ENCODE measurements at regions not wholly inside any gene's neighbourhood (a gene's known extent, or its start where the extent isn't known, plus 50 kb on each side); places are given as distances from the start of the nearest gene placed in this dataset.
"Not testable (repeated sequence)": the region's sequence is repeated elsewhere in the genome, so short reads cannot be mapped to it uniquely, and the experiment has no call there.

DNA sequence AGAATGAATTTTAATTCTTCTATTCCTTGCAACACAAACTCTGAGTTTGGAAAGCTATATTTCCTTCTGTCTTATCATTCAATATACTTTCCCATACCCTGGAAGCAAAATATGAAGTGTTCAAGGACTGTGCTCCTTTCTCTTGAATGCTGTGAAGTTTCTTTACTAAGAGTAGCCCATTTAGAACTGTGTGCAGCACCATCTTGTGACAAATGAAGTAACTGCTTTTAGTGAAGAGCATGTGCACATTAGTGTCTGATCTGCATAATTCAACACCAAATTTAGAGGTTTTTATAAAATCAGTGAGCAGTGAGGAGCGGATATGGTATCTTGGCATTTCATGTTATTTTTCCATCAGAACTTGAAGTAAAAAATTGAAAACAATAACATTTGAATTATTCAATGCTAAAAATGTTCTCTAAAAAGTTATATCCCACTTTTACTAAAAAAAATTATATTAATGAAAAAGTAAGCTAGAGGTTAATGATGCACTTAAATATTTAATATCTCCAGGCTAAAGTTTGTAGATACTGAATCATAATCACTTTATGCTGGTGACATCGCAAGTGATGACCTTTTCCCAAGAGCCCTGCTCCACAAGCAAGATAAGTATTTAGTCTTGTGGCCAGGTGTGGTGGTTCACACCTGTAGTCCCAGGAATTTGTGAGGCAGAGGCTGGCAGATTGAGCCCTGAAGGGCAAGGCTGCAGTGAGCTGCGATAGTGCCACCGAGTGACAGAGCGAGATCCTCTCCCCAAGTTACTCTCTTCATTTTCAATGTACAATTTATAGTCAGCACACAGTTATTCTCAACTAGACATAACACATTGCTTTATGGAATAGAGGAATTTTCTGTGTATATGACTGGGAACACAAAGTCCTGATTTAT lies 108.8 kb upstream of the PCLO start:
- peak; percentile 43; the same call in 1 of the 2 replicates for TF ChIP-seq CTCF (conservative IDR thresholded peaks at IDR 0.05; ENCODE audit: low read depth, low read length)

GRCh38 chr7:83270407-83270806 lies 107.7 kb upstream of the PCLO start:
- Histone ChIP-seq H4K20me1 (ENCODE audit: insufficient read depth) (no peaks in the 10 kb centered on the region), H3K4me3 (IDR thresholded peaks at IDR 0.05; ENCODE audit: insufficient read depth, low read depth, low read length) (no peak overlapping the region), H3K9ac (no peak overlapping the region), H3K4me1 (ENCODE audit: low read depth, poor library complexity, severe bottlenecking) (no peaks in the 10 kb centered on the region), H3K36me3 (ENCODE audit: insufficient read depth) (no peaks in the 10 kb centered on the region), H3K4me2 (no peak overlapping the region), H3K27me3 (ENCODE audit: insufficient read depth, low read depth) (no peaks in the 10 kb centered on the region), H3K79me2 (ENCODE audit: insufficient read depth, low read depth) (no peaks in the 10 kb centered on the region), H3K27ac (no peak overlapping the region), H2AFZ (ENCODE audit: low read depth) (no peak overlapping the region)
- TF ChIP-seq CTCF (conservative IDR thresholded peaks at IDR 0.05; ENCODE audit: low read depth, low read length) = no peak

More for the DNA sequence above, 108.8 kb upstream of the PCLO start:
- Histone ChIP-seq H4K20me1 (ENCODE audit: insufficient read depth) (no peaks in the 10 kb centered on the region), H2AFZ (ENCODE audit: low read depth) (no peak overlapping the region), H3K4me1 (ENCODE audit: low read depth, poor library complexity, severe bottlenecking) (no peaks in the 10 kb centered on the region), H3K36me3 (ENCODE audit: insufficient read depth) (no peaks in the 10 kb centered on the region), H3K27ac (no peak overlapping the region), H3K4me3 (IDR thresholded peaks at IDR 0.05; ENCODE audit: insufficient read depth, low read depth, low read length) (no peak overlapping the region), H3K9ac (no peak overlapping the region), H3K27me3 (ENCODE audit: insufficient read depth, low read depth) (no peaks in the 10 kb centered on the region), H3K4me2 (no peak overlapping the region), H3K79me2 (ENCODE audit: insufficient read depth, low read depth) (no peaks in the 10 kb centered on the region)

- Histone ChIP-seq H3K27ac (no peak overlapping the region), H4K20me1 (ENCODE audit: insufficient read depth) (no peaks in the 10 kb centered on the region), H3K36me3 (ENCODE audit: insufficient read depth) (no peaks in the 10 kb centered on the region), H3K9ac (no peak overlapping the region), H3K4me3 (IDR thresholded peaks at IDR 0.05; ENCODE audit: insufficient read depth, low read depth, low read length) (no peak overlapping the region), H3K79me2 (ENCODE audit: insufficient read depth, low read depth) (no peaks in the 10 kb centered on the region), H3K4me2 (no peak overlapping the region), H3K27me3 (ENCODE audit: insufficient read depth, low read depth) (no peaks in the 10 kb centered on the region), H3K4me1 (ENCODE audit: low read depth, poor library complexity, severe bottlenecking) (no peaks in the 10 kb centered on the region), H2AFZ (ENCODE audit: low read depth) (no peak overlapping the region)
- no peak for TF ChIP-seq CTCF (conservative IDR thresholded peaks at IDR 0.05; ENCODE audit: low read depth, low read length)
Measured at GRCh38 chr7:83267141-83267631, 104.5 kb upstream of the PCLO start.

GRCh38 chr7:83263442-83264034 lies 100.9 kb upstream of the PCLO start:
- not testable (repeated sequence) for H2AFZ ChIP-seq (ENCODE audit: low read depth)

More at GRCh38 chr7:83263442-83264034, 100.9 kb upstream of the PCLO start:
- not testable (repeated sequence) for H3K27me3 ChIP-seq (ENCODE audit: insufficient read depth, low read depth); H3K79me2 ChIP-seq (ENCODE audit: insufficient read depth, low read depth); H3K4me3 ChIP-seq (IDR thresholded peaks at IDR 0.05; ENCODE audit: insufficient read depth, low read depth, low read length); H3K27ac ChIP-seq; H3K4me1 ChIP-seq (ENCODE audit: low read depth, poor library complexity, severe bottlenecking); H3K4me2 ChIP-seq; H3K36me3 ChIP-seq (ENCODE audit: insufficient read depth); H4K20me1 ChIP-seq (ENCODE audit: insufficient read depth); H3K9ac ChIP-seq

All from KMS-11 (cell line).